HepG2 (cell line): ENCODE measurements at regions not wholly inside any gene's neighbourhood (a gene's known extent, or its start where the extent isn't known, plus 50 kb on each side); places are given as distances from the start of the nearest gene placed in this dataset.

Experiments
- ATAC-seq: fragments of 200-7000 bp; cut with Tn5 transposase; 3 replicates; pipeline ENCODE4 v1.9.1; 2020; ENCODE audit warnings: mild to moderate bottlenecking, moderate library complexity
- BruUV-seq: library from RNA; stranded (reverse); fragments of 400-500 nt; replicated peaks from 2 replicates; lab custom pipeline; 2021; lab: Mats Ljungman, UMichigan
- CTCF ChIA-PET: fragments of 300-600 bp; formaldehyde crosslinking; extraction: SDS; loops from one replicate; lab custom pipeline; 2021; ENCODE audit warnings: low total read pairs, inconsistent platforms, low intra/inter-chr PET ratio; lab: Yijun Ruan, JAX
- POLR2A ChIA-PET: fragments of 350-600 bp; sonication (Branson Sonifier 250); formaldehyde crosslinking; loops from one replicate; lab custom pipeline; 2020; ENCODE audit warnings: antibody characterized with exemption, inconsistent platforms; lab: Yijun Ruan, JAX
- DNase-seq: peaks from one replicate; pipeline ENCODE4 v3.0.0-alpha.2; 2015; ENCODE audit warnings: low spot score
- FAIRE-seq: peaks from 3 replicates; lab custom pipeline; 2011; peaks lifted over from hg19 to GRCh38; lab: Jason Lieb, UNC
- H2AFZ ChIP-seq: one replicate; pipeline ENCODE4 v1.6.1; 2011; ENCODE audit warnings: low read length, inconsistent platforms
- H3K27ac ChIP-seq: fragments of 300-600 bp; 3 replicates; pipeline ENCODE4 v1.8.0; 2011; ENCODE audit warnings: mixed run types, mild to moderate bottlenecking, mixed read lengths, low read length, inconsistent platforms; ENCODE audit not compliant: insufficient read depth; ENCODE audit errors: extremely low read length
- H3K27me3 ChIP-seq, 2 experiments: fragments of 200-600 bp in 1 of 2; 2 replicates in 1 of 2; 3 replicates in 1 of 2; pipeline versions ENCODE4 v1.6.0 to v1.8.0; 2011; ENCODE audit warnings: low read length in 2 of 2, mild to moderate bottlenecking in 2 of 2, moderate library complexity in 2 of 2, inconsistent platforms in 1 of 2; ENCODE audit not compliant: insufficient read depth in 2 of 2, control insufficient read depth in 1 of 2
- H3K36me3 ChIP-seq, 2 experiments: fragments of 200-600 bp in 1 of 2; replicated peaks in 1 of 2; 2 replicates in 1 of 2; 3 replicates in 1 of 2; pipeline versions ENCODE4 v1.5.1 to v1.8.0; 2011; ENCODE audit warnings: low read length in 2 of 2, inconsistent platforms in 1 of 2; ENCODE audit not compliant: insufficient read depth in 2 of 2, control insufficient read depth in 1 of 2
- H3K4me1 ChIP-seq: 2 replicates; pipeline ENCODE4 v1.5.1; 2012; ENCODE audit warnings: low read length, inconsistent platforms; ENCODE audit not compliant: insufficient read depth
- H3K4me2 ChIP-seq: 2 replicates; pipeline ENCODE4 v1.6.0; 2011; ENCODE audit warnings: low read depth, low read length, inconsistent platforms
- H3K4me3 ChIP-seq, 3 experiments: fragments of 200-600 bp in 1 of 3; sonication (generic), shearing (Covaris generic) in 1 of 3; replicated peaks in 1 of 3; 2 replicates each; pipeline ENCODE4 v1.5.1; 2011 to 2016; ENCODE audit warnings: low read length in 3 of 3, inconsistent platforms in 2 of 3, low read depth in 2 of 3, mild to moderate bottlenecking in 2 of 3, control low read depth in 1 of 3, mixed read lengths in 1 of 3; ENCODE audit not compliant: insufficient read depth in 1 of 3
- H3K79me2 ChIP-seq: one replicate; pipeline ENCODE4 v1.6.1; 2011; ENCODE audit warnings: low read length, inconsistent platforms; ENCODE audit not compliant: insufficient read depth
- H3K9ac ChIP-seq: 2 replicates; pipeline ENCODE4 v1.6.0; 2011; ENCODE audit warnings: mild to moderate bottlenecking, low read depth, low read length, inconsistent platforms; ENCODE audit not compliant: insufficient read depth
- H3K9me3 ChIP-seq: 2 replicates; pipeline ENCODE4 v1.5.1; 2012; ENCODE audit warnings: mild to moderate bottlenecking, low read length
- H4K20me1 ChIP-seq: 2 replicates; pipeline ENCODE4 v1.6.0; 2011; ENCODE audit warnings: inconsistent platforms, mild to moderate bottlenecking, low read length, moderate library complexity; ENCODE audit not compliant: insufficient read depth
- CEBPB ChIP-seq: IDR thresholded peaks from 2 replicates; pipeline ENCODE4 v1.6.1; 2011; ENCODE audit warnings: low read depth, low read length, improper control_type of control experiment, borderline replicate concordance
- ELF3 ChIP-seq: IDR thresholded peaks from 2 replicates; pipeline ENCODE4 v1.6.1; 2016; ENCODE audit warnings: missing genetic modification reagents, missing compliant biosample characterization
- ERF ChIP-seq: IDR thresholded peaks from 2 replicates; pipeline ENCODE4 v1.6.1; 2018; ENCODE audit warnings: missing biosample characterization, missing genetic modification reagents
- HINFP ChIP-seq: sonication (generic); formaldehyde crosslinking; IDR thresholded peaks from 2 replicates; pipeline ENCODE4 v1.4.0; 2020; ENCODE audit warnings: low read depth, mild to moderate bottlenecking, missing genetic modification reagents
- HNRNPLL ChIP-seq: fragments of 200-400 bp; formaldehyde crosslinking; IDR thresholded peaks from 2 replicates; pipeline ENCODE4 v1.6.1; 2017; ENCODE audit warnings: mild to moderate bottlenecking, low read depth, low read length; ENCODE audit not compliant: poor library complexity, severe bottlenecking
- JUNB ChIP-seq: sonication (generic); formaldehyde crosslinking; IDR thresholded peaks from 2 replicates; pipeline ENCODE4 v1.8.0; 2022; ENCODE audit warnings: missing genetic modification reagents, mild to moderate bottlenecking, borderline replicate concordance
- KAT7 ChIP-seq: IDR thresholded peaks from 2 replicates; pipeline ENCODE4 v1.6.1; 2018; ENCODE audit warnings: borderline replicate concordance, missing compliant biosample characterization
- ONECUT2 ChIP-seq: sonication (generic); formaldehyde crosslinking; IDR thresholded peaks from 2 replicates; pipeline ENCODE4 v1.4.0; 2020; ENCODE audit warnings: missing genetic modification reagents
- PBX3 ChIP-seq: sonication (generic); formaldehyde crosslinking; IDR thresholded peaks from 2 replicates; pipeline ENCODE4 v1.8.1; 2023; ENCODE audit warnings: missing genetic modification reagents, inconsistent platforms, borderline replicate concordance
- SNRNP70 ChIP-seq: fragments of 200-400 bp; formaldehyde crosslinking; IDR thresholded peaks from 2 replicates; pipeline ENCODE4 v1.6.1; 2017; ENCODE audit warnings: mild to moderate bottlenecking, low read depth, low read length, moderate library complexity
- SP140L ChIP-seq: sonication (generic); formaldehyde crosslinking; IDR thresholded peaks from 2 replicates; pipeline ENCODE4 v1.4.0; 2020; ENCODE audit warnings: missing genetic modification reagents, borderline replicate concordance
- TBX2 ChIP-seq: sonication (generic); formaldehyde crosslinking; IDR thresholded peaks from 2 replicates; pipeline ENCODE4 v1.5.0; 2020; ENCODE audit warnings: missing genetic modification reagents, mild to moderate bottlenecking, borderline replicate concordance
- YY1 ChIP-seq: IDR thresholded peaks from 2 replicates; pipeline ENCODE4 v1.6.1; 2011; ENCODE audit warnings: low read length, low read depth, moderate library complexity, mild to moderate bottlenecking; ENCODE audit not compliant: insufficient read depth, insufficient replicate concordance
- ZNF12 ChIP-seq: sonication (generic); formaldehyde crosslinking; IDR thresholded peaks from 2 replicates; pipeline ENCODE4 v1.5.0; 2020; ENCODE audit warnings: missing genetic modification reagents
- ZNF142 ChIP-seq: sonication (generic); formaldehyde crosslinking; IDR thresholded peaks from 2 replicates; pipeline ENCODE4 v1.4.0; 2020; ENCODE audit warnings: missing genetic modification reagents
- ZNF652 ChIP-seq: IDR thresholded peaks from 2 replicates; pipeline ENCODE4 v1.6.1; 2016; ENCODE audit warnings: low read depth, borderline replicate concordance
- in situ Hi-C: cut with HindIII; loops from 2 replicates; pipeline ENCODE4 v1.10.0; 2017; ENCODE audit warnings: low pct_unique_long_range_greater_than_20kb; ENCODE audit not compliant: extremely low pct_ligation_motif_present
- intact Hi-C: fragments of 100-400 bp; cut with micrococcal nuclease; formaldehyde crosslinking; loops from one replicate; pipeline ENCODE4 v1.10.0; 2022; ENCODE audit not compliant: unreplicated experiment

GRCh38 chr10:106027240-106027639, 1137.3 kb downstream of the SORCS1 start (continued):
- TF ChIP-seq HINFP (CRISPR knock-in tag) (no peak), HNRNPLL (no peak)

- TF ChIP-seq YY1 (no peak), SP140L (CRISPR knock-in tag) (no peak), ZNF12 (CRISPR knock-in tag) (no peak), JUNB (CRISPR knock-in tag) (no peak), KAT7 (CRISPR knock-in tag) (no peak), CEBPB (no peak), ZNF652 (no peak), SNRNP70 (no peak), TBX2 (CRISPR knock-in tag) (no peak), ONECUT2 (CRISPR knock-in tag) (no peak), ELF3 (no peak), ERF (CRISPR knock-in tag) (no peak), ZNF142 (CRISPR knock-in tag) (no peak), PBX3 (CRISPR knock-in tag) (no peak)
- TF ChIP-seq, all 625 proteins: peak for 0
- ChIA-PET POLR2A (no interaction called here), CTCF (no interaction called here)
- Histone ChIP-seq H3K4me3 (no peak overlapping the region), H3K9me3 (peaks cover 76% of the 10 kb centered on the region), H3K4me1 (no peaks in the 10 kb centered on the region), H3K4me2 (no peak overlapping the region), H3K36me3 (no peaks in the 10 kb centered on the region), H3K27me3 (no peaks in the 10 kb centered on the region), H2AFZ (no peak overlapping the region), H3K9ac (no peak overlapping the region), H3K79me2 (no peaks in the 10 kb centered on the region), H3K27ac (no peak overlapping the region), H4K20me1 (no peaks in the 10 kb centered on the region)
- BruUV-seq = no TSS peak
- DNase-seq (no peak), ATAC-seq (no peak), FAIRE-seq (no peak)
- in situ Hi-C loops = no loop called here
- intact Hi-C loops = no loop called here
These were observed 1139.2 kb downstream of the SORCS1 start for GRCh38 chr10:106025208-106025811.
